Neural cell (in vitro differentiated cells): ENCODE measurements at regions not wholly inside any gene's neighbourhood (a gene's known extent, or its start where the extent isn't known, plus 50 kb on each side); places are given as distances from the start of the nearest gene placed in this dataset.

ENCODE experiments used
- H2AFZ ChIP-seq: fragments of 200-600, 300-800 bp; sonication (generic), shearing (Covaris generic); 2 replicates; pipeline ENCODE4 v1.6.0; 2014; ENCODE audit warnings: low read depth, mild to moderate bottlenecking, antibody characterized with exemption, low read length, moderate library complexity
- H3F3A ChIP-seq: fragments of 200-600 bp; shearing (Covaris generic); 2 replicates; pipeline ENCODE4 v1.6.1; 2016; ENCODE audit warnings: mild to moderate bottlenecking, moderate library complexity, mixed read lengths, antibody characterized with exemption, low read length; ENCODE audit not compliant: insufficient read depth, poor library complexity, severe bottlenecking
- H3K27ac ChIP-seq: fragments of 200-600, 300-800 bp; sonication (generic), shearing (Covaris generic); 2 replicates; pipeline ENCODE4 v1.5.1; 2014; ENCODE audit warnings: mild to moderate bottlenecking, low read length, moderate library complexity
- H3K27me3 ChIP-seq: fragments of 300-800, 200-600 bp; sonication (generic), shearing (Covaris generic); 2 replicates; pipeline ENCODE4 v1.6.0; 2014; ENCODE audit warnings: mild to moderate bottlenecking, low read depth, low read length, moderate library complexity; ENCODE audit not compliant: insufficient read depth
- H3K36me3 ChIP-seq: fragments of 300-800, 200-600 bp; sonication (generic), shearing (Covaris generic); 2 replicates; pipeline ENCODE4 v1.5.1; 2014; ENCODE audit warnings: mild to moderate bottlenecking, antibody characterized with exemption, low read length, moderate library complexity; ENCODE audit not compliant: insufficient read depth
- H3K4me2 ChIP-seq: fragments of 300-800, 200-600 bp; sonication (generic), shearing (Covaris generic); 2 replicates; pipeline ENCODE4 v1.6.0; 2014; ENCODE audit warnings: mild to moderate bottlenecking, low read length
- H3K4me3 ChIP-seq: fragments of 300-800, 200-600 bp; sonication (generic), shearing (Covaris generic); 2 replicates; pipeline ENCODE4 v1.5.1; 2014; ENCODE audit warnings: mild to moderate bottlenecking, low read length, moderate library complexity
- H3K79me2 ChIP-seq: fragments of 200-600 bp; shearing (Covaris generic); replicated peaks from 2 replicates; pipeline ENCODE4 v1.6.0; 2014; ENCODE audit warnings: mild to moderate bottlenecking, low read length, moderate library complexity; ENCODE audit not compliant: insufficient read depth
- H3K9ac ChIP-seq: fragments of 300-800, 200-600 bp; sonication (generic), shearing (Covaris generic); 2 replicates; pipeline ENCODE4 v1.6.1; 2016; ENCODE audit warnings: mild to moderate bottlenecking, low read length, mixed read lengths
- H3K9me2 ChIP-seq: fragments of 200-600 bp; shearing (Covaris generic); 2 replicates; pipeline ENCODE4 v1.6.1; 2016; ENCODE audit warnings: mild to moderate bottlenecking, low read length, mixed read lengths; ENCODE audit not compliant: insufficient read depth
- H3K9me3 ChIP-seq: fragments of 200-600, 300-800 bp; sonication (generic), shearing (Covaris generic); 2 replicates; pipeline ENCODE4 v1.6.1; 2016; ENCODE audit warnings: mild to moderate bottlenecking, mixed run types, low read length, moderate library complexity, mixed read lengths
- H4K20me1 ChIP-seq: fragments of 200-600 bp; shearing (Covaris generic); 2 replicates; pipeline ENCODE4 v1.6.1; 2016; ENCODE audit warnings: mild to moderate bottlenecking, mixed run types; ENCODE audit not compliant: insufficient read depth
- CTCF ChIP-seq: fragments of 450-650 bp; IDR thresholded peaks from 2 replicates; pipeline ENCODE4 v1.5.1; 2014; ENCODE audit warnings: antibody characterized with exemption, mild to moderate bottlenecking, moderate library complexity; ENCODE audit not compliant: poor library complexity, severe bottlenecking
- EP300 ChIP-seq: fragments of 450-650 bp; conservative IDR thresholded peaks from 2 replicates; pipeline ENCODE4 v1.6.1; 2014; ENCODE audit warnings: antibody characterized with exemption, mild to moderate bottlenecking, moderate library complexity; ENCODE audit not compliant: poor library complexity, severe bottlenecking
- EZH2 ChIP-seq: fragments of 200-600, 300-800 bp; shearing (Covaris generic), sonication (generic); IDR thresholded peaks from 2 replicates; pipeline ENCODE4 v1.6.1; 2014; ENCODE audit warnings: antibody characterized with exemption, low read length, borderline replicate concordance, mild to moderate bottlenecking; ENCODE audit not compliant: insufficient read depth, poor library complexity, severe bottlenecking
- MXI1 ChIP-seq: fragments of 450-650 bp; conservative IDR thresholded peaks from 2 replicates; pipeline ENCODE4 v1.6.1; 2014; ENCODE audit warnings: antibody characterized with exemption, mild to moderate bottlenecking; ENCODE audit not compliant: poor library complexity, severe bottlenecking
- POLR2AphosphoS5 ChIP-seq: IDR thresholded peaks from 2 replicates; pipeline ENCODE4 v1.6.1; 2012
- RAD21 ChIP-seq: fragments of 450-650 bp; conservative IDR thresholded peaks from 2 replicates; pipeline ENCODE4 v1.6.1; 2014; ENCODE audit warnings: antibody characterized with exemption, mild to moderate bottlenecking, moderate library complexity
- REST ChIP-seq: IDR thresholded peaks from 2 replicates; pipeline ENCODE4 v1.6.1; 2012; ENCODE audit warnings: borderline replicate concordance
- SMC3 ChIP-seq: fragments of 450-650 bp; conservative IDR thresholded peaks from 2 replicates; pipeline ENCODE4 v1.6.1; 2014; ENCODE audit warnings: antibody characterized with exemption, mild to moderate bottlenecking, moderate library complexity; ENCODE audit not compliant: poor library complexity
- TAF1 ChIP-seq: IDR thresholded peaks from 2 replicates; pipeline ENCODE4 v1.6.1; 2012; ENCODE audit warnings: low read depth

- H3K9ac ChIP-seq: no peak overlapping the region
- no peaks in the 10 kb centered on the region for H3K36me3 ChIP-seq
- TF ChIP-seq RAD21: no peak
- no peak for TF ChIP-seq SMC3
- TF ChIP-seq MXI1: no peak
- no peaks in the 10 kb centered on the region for H3K9me3 ChIP-seq
- no peaks in the 10 kb centered on the region for H3F3A ChIP-seq
- H3K27ac ChIP-seq: no peak overlapping the region
- H3K27me3 ChIP-seq: no peaks in the 10 kb centered on the region
- H3K4me3 ChIP-seq: no peak overlapping the region
- no peaks in the 10 kb centered on the region for H4K20me1 ChIP-seq
- H3K4me2 ChIP-seq: no peak overlapping the region
- no peak overlapping the region for H2AFZ ChIP-seq
- no peaks in the 10 kb centered on the region for H3K9me2 ChIP-seq
- H3K79me2 ChIP-seq: no peaks in the 10 kb centered on the region
Measured at GRCh38 chr7:12741951-12742575, 54.6 kb downstream of the ARL4A start.

DNA sequence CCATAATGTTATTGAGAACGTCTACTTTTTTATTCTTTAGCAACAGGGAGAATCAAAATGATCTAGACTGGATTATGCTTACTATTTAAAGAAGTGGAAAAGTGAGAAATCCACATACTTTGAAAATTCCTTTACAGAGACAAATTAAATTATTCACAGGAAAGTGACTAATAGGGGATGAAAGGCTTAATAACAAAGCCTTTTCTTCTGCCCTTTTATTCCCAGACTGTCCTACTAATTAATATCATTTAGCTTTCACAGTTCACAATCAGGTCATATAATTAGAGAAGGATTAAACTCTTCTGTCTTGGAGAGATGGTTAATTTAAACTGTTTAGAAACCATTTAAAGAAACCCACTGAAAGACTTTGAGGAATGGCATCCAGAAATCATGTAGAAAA, 58.8 kb downstream of the ARL4A start:
- H3K4me2 ChIP-seq: no peak overlapping the region
- H3K36me3 ChIP-seq: no peaks in the 10 kb centered on the region
- H3K79me2 ChIP-seq: no peaks in the 10 kb centered on the region

More for the DNA sequence above, 58.8 kb downstream of the ARL4A start:
- Histone ChIP-seq H3K27ac (no peak overlapping the region), H3K9me2 (no peaks in the 10 kb centered on the region), H3K9me3 (no peaks in the 10 kb centered on the region), H3K4me3 (no peak overlapping the region), H3K27me3 (no peaks in the 10 kb centered on the region), H4K20me1 (no peaks in the 10 kb centered on the region), H3K9ac (no peak overlapping the region), H2AFZ (no peak overlapping the region), H3F3A (no peaks in the 10 kb centered on the region)
- no peak for TF ChIP-seq POLR2AphosphoS5
- TF ChIP-seq MXI1: no peak
- no peak for TF ChIP-seq REST
- TF ChIP-seq EP300: no peak
- no peak for TF ChIP-seq CTCF
- no peak for TF ChIP-seq TAF1
- TF ChIP-seq EZH2: no peak
- no peak for TF ChIP-seq RAD21
- no peak for TF ChIP-seq SMC3
